HG02938 (cell line): ENCODE measurements at regions not wholly inside any gene's neighbourhood (a gene's known extent, or its start where the extent isn't known, plus 50 kb on each side); places are given as distances from the start of the nearest gene placed in this dataset.
"Not testable (repeated sequence)": the region's sequence is repeated elsewhere in the genome, so short reads cannot be mapped to it uniquely, and the experiment has no call there.

Source experiments
- ATAC-seq: cut with Tn5 transposase; IDR thresholded peaks from one replicate; pipeline ENCODE4 v1.9.1; 2021; ENCODE audit warnings: mild to moderate bottlenecking, moderate library complexity; ENCODE audit not compliant: unreplicated experiment

- ATAC-seq, result not testable (repeated sequence)
These were observed 125.6 kb downstream of the ZNF281 start for GRCh38 chr1:200284236-200284635.

DNA sequence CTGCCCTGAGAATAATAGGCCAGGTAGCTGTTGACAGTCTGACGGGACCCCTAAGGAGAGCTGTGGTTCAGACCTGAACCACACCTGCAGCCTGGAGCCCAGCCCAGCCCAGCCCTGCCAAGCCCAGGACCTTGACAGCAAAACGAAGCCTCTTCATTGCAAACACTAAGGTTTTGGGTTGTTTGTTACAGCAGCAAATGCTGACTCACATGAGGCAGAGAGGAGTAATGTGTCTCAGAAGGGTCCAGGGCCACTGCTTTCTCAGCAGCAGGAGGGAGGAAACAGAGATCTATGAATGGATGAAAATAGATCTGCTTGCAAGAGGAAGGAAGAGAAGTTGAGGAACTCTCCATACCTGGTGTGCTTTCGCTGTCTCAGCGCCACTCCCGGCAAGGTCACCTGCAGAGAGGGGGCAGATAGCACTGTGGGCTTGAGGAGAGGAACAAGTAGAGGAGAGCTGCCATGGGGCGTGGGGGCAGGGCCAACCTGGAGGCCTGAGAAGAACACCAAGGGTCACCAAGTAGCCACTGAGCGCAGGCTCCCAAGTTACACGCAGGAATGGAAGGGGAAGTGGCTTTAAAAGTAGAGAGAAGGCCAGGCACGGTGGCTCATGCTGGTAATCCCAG, 127.2 kb downstream of the ZNF281 start:
- ATAC-seq, result no peak

DNA sequence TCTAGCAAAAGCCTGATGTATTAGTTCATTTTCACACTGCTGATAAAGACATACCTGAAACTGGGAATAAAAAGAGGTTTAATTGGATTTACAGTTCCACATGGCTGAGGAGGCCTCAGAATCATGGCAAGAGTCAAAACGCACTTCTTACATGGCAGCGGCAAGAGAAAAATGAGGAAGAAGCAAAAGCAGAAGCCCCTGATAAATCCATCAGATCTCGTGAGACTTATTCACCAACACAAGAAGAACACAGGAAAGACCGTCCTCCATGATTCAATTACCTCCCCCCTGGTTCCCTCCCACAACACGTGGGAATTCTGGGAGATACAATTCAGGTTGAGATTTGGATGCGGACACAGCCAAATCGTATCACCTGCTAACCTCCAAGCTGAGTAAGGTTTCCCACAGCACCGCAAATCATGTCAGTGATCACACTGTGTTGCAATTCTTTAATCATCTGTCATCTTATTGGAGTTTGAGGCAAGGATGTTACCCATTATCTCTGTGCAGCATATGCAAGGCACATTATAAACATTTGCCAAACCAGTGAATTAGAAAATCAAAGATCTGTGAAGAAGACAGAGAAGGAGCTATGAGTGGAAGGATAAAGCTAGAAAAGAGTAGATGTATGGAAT, 128.5 kb downstream of the ZNF281 start:
- no peak for ATAC-seq

DNA sequence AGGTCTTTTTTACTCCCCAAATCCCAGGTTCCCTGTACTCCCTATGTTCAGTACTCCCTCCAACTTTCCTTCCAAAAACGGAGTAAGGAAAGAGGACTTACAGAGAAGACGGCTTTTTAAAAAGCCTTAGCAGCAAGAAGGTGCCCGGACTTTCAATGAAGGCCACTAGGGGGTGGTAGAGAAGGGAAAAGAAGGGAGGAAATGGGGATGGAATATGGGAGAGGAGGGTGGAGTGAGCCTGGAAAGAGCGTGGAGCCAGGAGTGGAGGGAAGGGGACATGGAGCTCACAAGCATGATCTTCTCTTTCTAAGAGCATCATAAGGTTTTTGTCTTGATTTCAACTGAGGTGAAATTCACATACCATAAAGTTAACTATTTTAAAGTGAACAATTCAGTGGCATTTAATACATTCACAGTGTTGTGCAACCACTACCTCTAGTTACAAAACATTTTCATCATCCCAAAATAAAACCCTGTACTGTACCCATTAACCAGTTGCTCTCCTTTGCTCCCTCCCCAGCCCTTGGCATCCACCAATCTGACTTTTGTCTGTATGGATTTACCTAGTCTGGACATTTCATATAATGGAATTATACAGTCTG, 129.9 kb downstream of the ZNF281 start:
- ATAC-seq, result no peak

- ATAC-seq, result no peak
These were observed 133.9 kb downstream of the ZNF281 start for GRCh38 chr1:200275816-200276453.

DNA sequence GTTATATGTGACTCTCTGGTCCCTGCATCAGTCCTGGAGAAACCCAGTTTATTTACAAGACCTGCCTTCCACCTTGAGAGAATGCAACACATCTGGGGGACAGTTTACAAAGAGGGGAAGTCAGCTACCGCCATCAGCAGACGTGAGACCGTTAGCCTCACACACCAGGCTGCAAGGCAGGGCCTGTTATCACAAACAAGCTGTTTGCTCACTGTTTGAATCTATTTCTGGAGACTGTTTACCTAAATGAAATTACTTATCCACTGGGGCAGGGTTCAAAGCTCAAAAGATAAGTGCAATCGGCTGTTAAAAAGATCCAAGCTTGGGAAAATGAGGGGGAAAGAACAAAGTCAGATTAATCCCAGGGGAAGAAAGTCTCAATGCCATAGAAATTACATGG, 134.4 kb downstream of the ZNF281 start:
- ATAC-seq, result no peak

DNA sequence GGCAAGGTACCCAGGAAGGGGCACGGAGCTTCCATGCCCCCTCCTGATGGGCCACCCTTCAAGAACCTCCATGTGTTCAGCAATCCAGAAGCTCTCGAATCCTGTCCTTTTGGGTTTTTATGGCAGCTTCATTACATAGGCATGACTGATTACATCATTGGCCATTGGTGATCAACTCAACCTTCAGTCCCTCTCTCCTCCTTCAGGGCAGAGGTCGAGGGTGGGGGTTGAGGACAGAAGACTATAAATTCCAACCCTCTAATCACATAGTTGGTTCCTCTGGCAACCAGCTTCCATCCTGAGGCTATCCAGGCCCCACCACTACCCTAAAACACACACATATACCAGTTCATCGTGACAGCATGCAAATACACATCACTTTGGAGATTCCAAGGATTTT, 135.7 kb downstream of the ZNF281 start:
- ATAC-seq, result no peak

GRCh38 chr1:200272481-200273068, 137.3 kb downstream of the ZNF281 start:
- no peak for ATAC-seq

DNA sequence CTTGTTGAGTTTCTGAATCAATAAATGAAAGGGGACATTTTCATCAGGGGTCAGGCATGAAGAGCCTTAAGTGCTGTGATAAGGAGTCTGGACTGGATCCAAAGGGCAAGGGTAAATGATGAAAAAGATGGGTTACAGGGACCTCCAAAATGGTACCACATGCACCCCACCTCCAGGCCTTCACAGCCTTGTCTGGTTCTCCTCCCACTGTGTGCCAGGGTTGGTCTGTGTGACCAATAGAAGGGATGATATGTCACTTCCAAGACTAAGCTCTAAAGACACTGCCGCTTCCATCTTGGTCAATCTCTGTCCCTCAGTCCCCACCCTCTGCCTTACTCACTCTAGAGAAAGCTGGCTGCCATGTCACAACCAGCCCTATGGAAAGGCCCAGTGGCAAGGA, 140.6 kb downstream of the ZNF281 start:
- ATAC-seq, result no peak

DNA sequence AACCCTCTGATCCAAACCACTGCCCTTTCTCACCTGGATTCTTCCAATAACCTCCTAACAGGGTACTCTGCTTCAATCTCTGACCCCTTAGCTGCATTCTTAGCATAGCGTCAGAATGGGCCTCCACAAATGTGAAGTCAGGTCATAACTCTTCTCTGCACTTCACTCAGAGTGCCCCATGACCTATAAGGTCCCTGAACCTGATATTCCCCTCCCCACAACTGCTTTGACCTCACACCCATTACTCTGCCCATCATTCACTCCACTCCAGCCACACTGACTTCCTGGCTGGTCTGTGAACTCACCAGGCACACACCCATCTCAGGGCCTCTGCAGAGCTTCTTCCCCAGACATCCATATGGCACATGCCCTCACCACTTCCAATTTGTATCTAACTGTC, 141.9 kb downstream of the ZNF281 start:
- no peak for ATAC-seq

DNA sequence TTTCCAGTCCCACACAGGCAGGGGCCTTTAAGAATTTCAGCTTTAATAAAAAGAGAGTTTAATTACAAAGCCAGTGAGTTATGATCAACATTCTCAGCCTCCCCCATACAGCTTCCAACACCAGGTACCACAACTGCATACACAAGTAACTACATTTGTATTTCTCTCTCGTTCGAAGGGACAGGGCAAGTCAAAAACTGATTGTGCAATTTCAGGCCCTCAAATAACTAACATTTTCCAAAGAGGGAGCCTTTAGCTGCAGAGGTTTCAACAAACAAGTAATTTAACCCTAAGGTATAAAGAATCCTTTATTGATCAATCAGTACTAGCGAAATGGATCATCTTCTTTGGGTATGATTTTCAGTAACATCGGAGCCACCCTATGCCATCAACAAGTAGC, 142.4 kb downstream of the ZNF281 start:
- ATAC-seq, result no peak

DNA sequence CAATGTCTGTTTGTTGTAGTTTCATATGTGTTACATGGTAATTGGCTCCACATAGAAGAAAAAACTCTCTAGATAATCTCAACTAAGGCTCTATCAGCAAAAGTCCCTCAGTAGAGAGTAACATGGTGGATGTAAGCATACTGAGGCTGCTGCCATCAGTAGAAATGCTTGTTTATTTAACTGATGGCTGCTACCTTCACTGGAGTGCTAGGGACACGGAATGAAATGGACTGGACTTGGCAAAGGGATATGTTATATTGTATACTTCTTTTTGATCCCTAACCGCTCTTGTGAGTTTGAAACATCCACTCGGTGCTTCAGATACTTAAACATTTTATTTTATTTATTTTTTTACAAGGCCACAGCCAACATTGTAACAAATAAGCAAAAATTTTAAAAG, 143.0 kb downstream of the ZNF281 start:
- no peak for ATAC-seq

DNA sequence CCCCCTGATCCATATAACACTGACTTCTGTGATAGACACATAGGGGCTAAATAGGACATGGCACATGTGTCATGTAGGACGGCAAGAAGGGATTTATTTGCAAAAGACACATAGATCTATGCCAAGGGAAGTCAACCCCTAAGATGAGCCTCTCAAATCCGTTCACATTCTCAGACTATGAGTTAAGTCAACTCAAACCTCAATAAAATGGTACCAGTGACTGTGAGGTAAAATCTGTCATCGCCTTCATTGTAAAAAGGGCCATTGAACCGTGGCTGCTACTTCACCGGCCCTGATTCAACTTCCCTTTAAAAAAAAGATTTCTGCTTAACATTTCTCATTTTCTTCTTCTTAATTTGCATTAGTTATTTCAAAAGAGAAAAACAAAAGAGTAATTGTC, 144.0 kb downstream of the ZNF281 start:
- ATAC-seq, result no peak

- ATAC-seq, result no peak
These were observed 144.7 kb downstream of the ZNF281 start for GRCh38 chr1:200265104-200265503.

DNA sequence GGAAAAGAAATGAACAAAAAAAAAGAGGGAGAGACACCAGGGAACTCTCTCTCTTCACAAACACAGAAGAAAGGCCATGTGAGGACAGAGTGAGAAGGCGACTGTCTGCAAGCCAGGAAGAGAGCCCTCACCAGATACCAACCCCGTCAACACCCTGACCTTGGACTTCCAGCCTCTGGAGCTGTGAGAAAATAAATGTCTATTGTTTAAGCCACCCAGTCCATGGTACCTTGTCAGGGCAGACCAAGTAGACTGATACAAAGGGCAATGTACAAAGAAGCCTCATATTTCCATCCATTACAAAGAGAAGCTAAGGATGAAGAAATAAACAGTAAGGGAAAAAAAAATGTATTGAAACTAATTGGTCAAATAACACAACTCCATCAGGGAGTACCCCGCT, 146.6 kb downstream of the ZNF281 start:
- no peak for ATAC-seq

DNA sequence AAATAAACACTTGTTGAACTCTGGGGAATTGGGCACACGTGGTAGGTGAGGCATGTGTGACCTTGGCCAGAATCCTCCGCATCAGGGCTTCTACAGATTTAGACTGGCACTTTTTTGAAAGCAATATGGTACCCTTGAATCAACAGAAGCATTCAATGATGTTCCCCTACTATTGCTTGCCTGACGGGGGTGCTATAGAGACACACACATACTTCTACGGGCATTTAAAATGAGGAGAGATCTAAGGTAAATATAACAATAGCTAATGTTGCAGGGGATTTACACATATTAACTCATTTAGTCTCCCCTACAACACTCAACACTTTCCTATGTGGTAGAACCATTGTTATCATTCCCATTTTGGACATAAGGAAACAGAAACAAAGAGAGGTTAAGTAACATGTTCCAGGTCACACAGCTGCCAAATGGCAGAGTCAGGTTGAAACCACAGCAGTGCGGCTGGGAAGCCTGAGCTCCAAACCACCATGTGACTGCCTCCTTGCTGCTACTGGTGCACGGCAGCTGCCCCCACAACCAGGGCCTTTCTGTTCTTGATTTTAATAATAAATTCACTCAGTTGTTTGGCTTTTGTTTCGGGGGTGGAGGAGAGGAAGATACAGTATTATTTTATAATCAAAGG, 147.4 kb downstream of the ZNF281 start:
- peak; percentile 68 for ATAC-seq

DNA sequence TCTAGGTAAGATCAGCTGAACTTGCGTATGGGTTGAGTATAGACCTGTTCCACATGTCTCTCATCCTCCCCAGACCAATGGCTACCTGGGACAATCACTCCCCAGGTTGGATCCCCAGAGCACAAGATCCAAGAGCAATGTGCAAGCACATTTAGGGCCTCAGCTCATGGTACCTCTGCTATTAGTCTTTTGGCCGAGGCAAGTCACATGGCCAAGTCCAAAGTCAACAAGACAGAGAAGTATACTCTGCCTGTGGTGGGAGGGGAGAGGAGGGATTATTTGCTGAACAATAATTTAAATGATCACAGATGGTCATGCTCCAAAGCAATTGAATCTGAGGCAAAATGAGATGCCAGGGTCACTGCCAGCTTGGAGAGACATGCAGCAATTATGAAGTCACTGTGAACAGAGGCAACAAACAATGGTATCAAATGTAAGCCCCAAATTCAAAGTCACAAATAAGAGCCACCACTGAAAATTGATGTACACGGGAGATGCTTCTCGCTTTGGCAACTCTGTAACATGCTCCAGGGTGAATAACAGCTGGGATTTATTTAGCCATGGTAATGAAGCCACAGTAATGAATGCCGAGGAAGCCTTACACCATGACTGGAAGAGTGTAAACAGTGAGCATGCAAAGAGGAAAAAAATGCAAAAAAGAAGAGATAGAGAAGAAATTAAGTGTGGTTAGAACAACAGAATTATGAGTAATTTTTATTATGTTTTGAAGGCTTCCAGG, 149.1 kb downstream of the ZNF281 start:
- ATAC-seq, result no peak

DNA sequence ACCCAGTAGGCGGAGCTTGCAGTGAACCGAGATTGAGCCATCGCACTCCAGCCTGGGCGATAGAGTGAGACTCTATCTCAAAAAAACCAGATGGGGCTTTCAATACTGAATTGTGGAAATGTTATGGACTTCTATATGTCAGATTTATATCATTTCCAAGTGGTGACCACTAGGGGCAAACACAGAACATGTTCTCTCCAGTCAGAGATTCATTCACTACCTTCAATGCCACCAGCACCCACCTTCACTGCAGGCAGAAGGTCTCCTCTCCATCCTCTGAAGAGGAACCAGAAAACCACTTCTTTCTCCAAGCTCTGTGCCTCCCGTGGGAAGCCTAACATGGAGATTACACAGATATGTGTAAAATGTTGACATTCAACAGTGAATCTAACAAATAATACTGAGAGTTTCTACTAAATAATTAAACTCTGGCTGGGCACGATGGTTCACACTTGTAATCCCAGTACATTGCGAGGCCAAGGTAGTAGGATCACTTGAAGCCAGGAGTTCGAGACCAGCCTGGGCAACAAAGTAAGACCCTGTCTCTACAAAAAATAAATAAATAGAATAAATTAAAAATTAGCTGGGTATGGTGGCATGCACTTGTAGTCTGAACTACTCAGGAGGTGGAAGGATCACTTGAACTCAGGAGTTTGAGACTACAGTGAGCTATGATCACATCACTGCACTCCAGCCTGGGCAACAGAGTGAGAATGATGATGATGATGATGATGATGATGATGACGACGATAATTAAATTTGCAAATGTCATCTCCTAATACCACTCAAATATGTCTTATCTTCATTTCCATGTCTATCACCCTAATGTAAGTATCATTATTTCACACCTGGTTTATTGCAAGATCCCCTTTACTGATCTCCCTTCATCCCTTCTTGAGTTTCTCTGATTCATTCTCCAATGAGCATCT, 151.1 kb downstream of the ZNF281 start:
- ATAC-seq, result peak; percentile 50

DNA sequence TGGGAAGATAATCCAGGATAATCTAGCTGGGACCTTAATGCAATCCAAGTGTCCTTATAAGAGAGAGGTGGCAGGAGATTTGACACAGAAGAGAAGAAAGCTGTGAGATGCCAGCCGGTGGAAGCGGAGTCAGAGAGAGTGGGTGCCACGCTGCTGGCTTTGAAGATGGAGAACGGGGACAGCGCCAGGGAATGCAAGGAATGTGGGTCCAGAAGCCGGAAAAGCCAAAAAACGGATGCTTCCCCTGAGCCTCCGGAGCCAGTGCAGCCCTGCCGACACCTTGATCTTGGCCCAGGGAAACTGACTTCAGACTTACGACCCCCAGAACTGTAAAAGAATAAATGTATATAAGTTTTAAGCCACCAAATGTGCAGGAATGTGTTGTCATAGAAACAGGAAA, 152.6 kb downstream of the ZNF281 start:
- ATAC-seq, result no peak
